ENCODE measurements at regions not wholly inside any gene's neighbourhood (a gene's known extent, or its start where the extent isn't known, plus 50 kb on each side); places are given as distances from the start of the nearest gene placed in this dataset.

- TF ChIP-seq, protein P1, sequence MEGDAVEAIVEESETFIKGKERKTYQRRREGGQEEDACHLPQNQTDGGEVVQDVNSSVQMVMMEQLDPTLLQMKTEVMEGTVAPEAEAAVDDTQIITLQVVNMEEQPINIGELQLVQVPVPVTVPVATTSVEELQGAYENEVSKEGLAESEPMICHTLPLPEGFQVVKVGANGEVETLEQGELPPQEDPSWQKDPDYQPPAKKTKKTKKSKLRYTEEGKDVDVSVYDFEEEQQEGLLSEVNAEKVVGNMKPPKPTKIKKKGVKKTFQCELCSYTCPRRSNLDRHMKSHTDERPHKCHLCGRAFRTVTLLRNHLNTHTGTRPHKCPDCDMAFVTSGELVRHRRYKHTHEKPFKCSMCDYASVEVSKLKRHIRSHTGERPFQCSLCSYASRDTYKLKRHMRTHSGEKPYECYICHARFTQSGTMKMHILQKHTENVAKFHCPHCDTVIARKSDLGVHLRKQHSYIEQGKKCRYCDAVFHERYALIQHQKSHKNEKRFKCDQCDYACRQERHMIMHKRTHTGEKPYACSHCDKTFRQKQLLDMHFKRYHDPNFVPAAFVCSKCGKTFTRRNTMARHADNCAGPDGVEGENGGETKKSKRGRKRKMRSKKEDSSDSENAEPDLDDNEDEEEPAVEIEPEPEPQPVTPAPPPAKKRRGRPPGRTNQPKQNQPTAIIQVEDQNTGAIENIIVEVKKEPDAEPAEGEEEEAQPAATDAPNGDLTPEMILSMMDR (IDR thresholded peaks at IDR 0.05), result no peak
- no peak for TF ChIP-seq POLR2A (IDR thresholded peaks at IDR 0.05)
These were observed 874.6 kb upstream of the PRMT6 start for GRCh38 chr1:106181866-106182265.
